ENCODE measurements at regions not wholly inside any gene's neighbourhood (a gene's known extent, or its start where the extent isn't known, plus 50 kb on each side); places are given as distances from the start of the nearest gene placed in this dataset.

- DNase-seq, result no peak
Observed at GRCh38 chr9:89655990-89656657, 51.3 kb downstream of the GADD45G start.

- no peak for DNase-seq
Observed at GRCh38 chr9:89657295-89657694, 52.5 kb downstream of the GADD45G start.

- DNase-seq, result no peak
Observed at GRCh38 chr9:89657765-89658164, 53.0 kb downstream of the GADD45G start.

GRCh38 chr9:89658401-89658800 is 53.6 kb downstream of the GADD45G start:
- DNase-seq, result no peak

- no peak for DNase-seq
Observed at GRCh38 chr9:89658931-89659330, 54.1 kb downstream of the GADD45G start.

- no peak for DNase-seq
Observed at GRCh38 chr9:89659473-89659872, 54.7 kb downstream of the GADD45G start.

GRCh38 chr9:89659891-89660685 is 55.3 kb downstream of the GADD45G start:
- no peak for DNase-seq

- DNase-seq, result no peak
Observed at GRCh38 chr9:89661391-89661949, 56.7 kb downstream of the GADD45G start.

- DNase-seq, result no peak
Observed at GRCh38 chr9:89661956-89662717, 57.3 kb downstream of the GADD45G start.

- no peak for DNase-seq
Observed at GRCh38 chr9:89662718-89663613, 58.2 kb downstream of the GADD45G start.

GRCh38 chr9:89663614-89663970 is 58.8 kb downstream of the GADD45G start:
- no peak for DNase-seq

- no peak for DNase-seq
Observed at GRCh38 chr9:89664010-89664409, 59.2 kb downstream of the GADD45G start.

GRCh38 chr9:89664896-89665329 is 60.1 kb downstream of the GADD45G start:
- no peak for DNase-seq

- no peak for DNase-seq
Observed at GRCh38 chr9:89666364-89666763, 61.6 kb downstream of the GADD45G start.

GRCh38 chr9:89666950-89667349 is 62.1 kb downstream of the GADD45G start:
- DNase-seq, result no peak

GRCh38 chr9:89667726-89668125 is 62.9 kb downstream of the GADD45G start:
- DNase-seq, result no peak

- DNase-seq, result no peak
Observed at GRCh38 chr9:89668216-89668865, 63.5 kb downstream of the GADD45G start.

- no peak for DNase-seq
Observed at GRCh38 chr9:89668866-89669246, 64.0 kb downstream of the GADD45G start.

GRCh38 chr9:89669361-89669842 is 64.6 kb downstream of the GADD45G start:
- no peak for DNase-seq

GRCh38 chr9:89670114-89670513 is 65.3 kb downstream of the GADD45G start:
- DNase-seq, result no peak

- DNase-seq, result no peak
Observed at GRCh38 chr9:89670801-89671434, 66.1 kb downstream of the GADD45G start.

Data from stimulated activated CD4-positive, alpha-beta T cell treated with anti-CD3 and anti-CD28 coated beads, Interleukin-2, amount 100 ng/mL, for 48 hours (primary cell).